ENCODE measurements at regions not wholly inside any gene's neighbourhood (a gene's known extent, or its start where the extent isn't known, plus 50 kb on each side); places are given as distances from the start of the nearest gene placed in this dataset.

DNA sequence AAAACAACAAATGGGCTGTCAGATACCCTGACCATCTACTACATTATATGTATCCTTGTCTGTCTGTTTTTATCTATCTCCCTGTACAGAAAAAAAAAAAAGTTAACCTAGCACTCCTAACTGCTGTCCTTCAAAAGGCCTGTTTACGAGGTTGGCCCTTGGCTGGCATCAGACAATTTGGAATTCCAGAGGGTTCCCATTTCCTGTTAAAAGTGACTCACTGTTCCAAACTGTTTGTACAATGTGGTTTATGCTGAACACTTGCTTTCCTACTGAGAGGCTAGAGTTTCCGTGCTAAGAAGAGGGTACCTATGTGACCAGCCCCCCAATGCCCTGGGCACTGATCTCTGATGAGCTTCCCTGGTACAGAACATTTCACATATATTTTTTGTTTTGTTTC lies 65.9 kb upstream of the HMGXB4 start:
- no peak for DNase-seq (ENCODE audit: low read depth, low spot score)
- TF ChIP-seq, protein P1, sequence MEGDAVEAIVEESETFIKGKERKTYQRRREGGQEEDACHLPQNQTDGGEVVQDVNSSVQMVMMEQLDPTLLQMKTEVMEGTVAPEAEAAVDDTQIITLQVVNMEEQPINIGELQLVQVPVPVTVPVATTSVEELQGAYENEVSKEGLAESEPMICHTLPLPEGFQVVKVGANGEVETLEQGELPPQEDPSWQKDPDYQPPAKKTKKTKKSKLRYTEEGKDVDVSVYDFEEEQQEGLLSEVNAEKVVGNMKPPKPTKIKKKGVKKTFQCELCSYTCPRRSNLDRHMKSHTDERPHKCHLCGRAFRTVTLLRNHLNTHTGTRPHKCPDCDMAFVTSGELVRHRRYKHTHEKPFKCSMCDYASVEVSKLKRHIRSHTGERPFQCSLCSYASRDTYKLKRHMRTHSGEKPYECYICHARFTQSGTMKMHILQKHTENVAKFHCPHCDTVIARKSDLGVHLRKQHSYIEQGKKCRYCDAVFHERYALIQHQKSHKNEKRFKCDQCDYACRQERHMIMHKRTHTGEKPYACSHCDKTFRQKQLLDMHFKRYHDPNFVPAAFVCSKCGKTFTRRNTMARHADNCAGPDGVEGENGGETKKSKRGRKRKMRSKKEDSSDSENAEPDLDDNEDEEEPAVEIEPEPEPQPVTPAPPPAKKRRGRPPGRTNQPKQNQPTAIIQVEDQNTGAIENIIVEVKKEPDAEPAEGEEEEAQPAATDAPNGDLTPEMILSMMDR (IDR thresholded peaks at IDR 0.05; ENCODE audit: insufficient read depth, low read length, missing control alignments): no peak
- ChIA-PET POLR2A (no interaction called here), CTCF (no interaction called here)
- H3K4me3 ChIP-seq (ENCODE audit: low read depth, low read length): no peak overlapping the region

DNA sequence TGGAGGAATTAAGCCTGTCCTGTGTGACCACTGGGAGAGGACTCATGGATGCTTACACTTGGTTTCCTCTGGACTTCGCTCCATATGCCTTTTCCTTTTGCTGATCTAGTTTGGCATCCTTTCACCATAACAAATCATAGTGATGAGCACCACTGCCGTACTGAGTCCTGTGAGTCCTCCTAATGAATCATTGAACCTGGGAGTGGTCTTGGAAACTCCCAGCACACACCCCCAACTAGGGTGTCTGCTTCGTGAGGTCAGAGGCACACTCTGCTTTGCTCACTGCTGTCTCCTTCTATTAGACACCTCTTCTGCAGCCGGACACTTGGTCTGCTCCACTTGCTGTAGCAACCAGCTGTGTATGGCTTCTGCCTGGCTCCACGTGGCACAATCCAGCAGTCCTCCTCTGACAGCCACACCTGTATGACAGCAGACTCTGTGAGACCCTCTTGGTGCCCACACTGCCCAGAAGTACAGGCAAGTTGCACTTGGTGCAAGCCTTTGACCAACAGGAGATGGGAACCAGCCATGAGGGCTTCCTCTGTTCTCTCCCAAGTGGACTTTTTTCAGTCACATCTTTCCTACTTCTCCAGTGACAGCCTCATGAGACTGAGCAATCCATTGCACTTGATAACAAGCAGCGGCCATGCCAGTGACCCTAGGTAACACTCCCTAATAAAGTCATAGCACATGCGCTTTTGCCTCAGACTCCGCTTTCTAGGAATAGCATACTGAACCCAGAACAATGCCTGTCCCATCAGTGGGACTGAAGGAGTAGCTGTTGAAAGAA lies 65.0 kb upstream of the HMGXB4 start:
- TF ChIP-seq, protein P1 (IDR thresholded peaks at IDR 0.05; ENCODE audit: insufficient read depth, low read length, missing control alignments): no peak
- ChIA-PET POLR2A (no interaction called here), CTCF (no interaction called here)
- H3K4me3 ChIP-seq (ENCODE audit: low read depth, low read length): no peak overlapping the region
- no peak for DNase-seq (ENCODE audit: low read depth, low spot score)

GRCh38 chr22:35195226-35195625 lies 62.1 kb upstream of the HMGXB4 start:
- no peak overlapping the region for H3K4me3 ChIP-seq (ENCODE audit: low read depth, low read length)
- ChIA-PET POLR2A (no interaction called here), CTCF (no interaction called here)
- DNase-seq (ENCODE audit: low read depth, low spot score): no peak
- TF ChIP-seq, protein P1 (IDR thresholded peaks at IDR 0.05; ENCODE audit: insufficient read depth, low read length, missing control alignments): no peak

GRCh38 chr22:35195821-35196220 lies 61.5 kb upstream of the HMGXB4 start:
- DNase-seq (ENCODE audit: low read depth, low spot score): no peak
- TF ChIP-seq, protein P1 (IDR thresholded peaks at IDR 0.05; ENCODE audit: insufficient read depth, low read length, missing control alignments): no peak
- no peak overlapping the region for H3K4me3 ChIP-seq (ENCODE audit: low read depth, low read length)
- ChIA-PET CTCF (no interaction called here), POLR2A (no interaction called here)

DNA sequence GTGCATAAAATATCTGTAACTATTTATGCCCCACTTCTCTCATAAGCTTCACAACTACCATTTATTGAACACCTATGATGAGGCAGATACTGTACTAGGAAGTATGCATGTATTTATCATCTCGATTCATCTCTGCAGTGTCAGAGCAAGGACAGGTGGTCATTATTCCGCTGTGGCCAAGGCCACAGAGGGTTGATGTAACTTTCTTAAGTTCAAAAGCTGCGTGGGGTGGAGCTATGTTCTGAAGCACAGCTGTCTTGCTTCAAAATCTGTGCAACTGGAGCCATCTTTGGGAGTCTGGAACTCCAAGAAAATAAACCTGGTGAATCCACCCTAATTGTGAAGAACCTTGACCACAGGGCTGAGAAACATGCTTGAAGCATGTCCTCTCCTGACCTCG lies 60.2 kb upstream of the HMGXB4 start:
- no peak overlapping the region for H3K4me3 ChIP-seq (ENCODE audit: low read depth, low read length)
- POLR2A ChIA-PET: no interaction called here
- CTCF ChIA-PET: interaction anchor here (0.5 to 1.0 kb wide), 2 partner anchors 31 to 43 kb away, joined by 3 read pairs; no protein-coding TSS in a partner anchor
- DNase-seq (ENCODE audit: low read depth, low spot score): no peak
- TF ChIP-seq, protein P1 (IDR thresholded peaks at IDR 0.05; ENCODE audit: insufficient read depth, low read length, missing control alignments): no peak

GRCh38 chr22:35197886-35198285 lies 59.4 kb upstream of the HMGXB4 start:
- ChIA-PET CTCF (interaction anchor here (1.0 to 1.4 kb wide), 3 partner anchors 43 to 48 kb away, joined by 3 to 5 read pairs (median 4); no protein-coding TSS in a partner anchor), POLR2A (no interaction called here)
- H3K4me3 ChIP-seq (ENCODE audit: low read depth, low read length): no peak overlapping the region
- DNase-seq (ENCODE audit: low read depth, low spot score): no peak
- TF ChIP-seq, protein P1 (IDR thresholded peaks at IDR 0.05; ENCODE audit: insufficient read depth, low read length, missing control alignments): no peak
